ENCODE measurements at regions not wholly inside any gene's neighbourhood (a gene's known extent, or its start where the extent isn't known, plus 50 kb on each side); places are given as distances from the start of the nearest gene placed in this dataset.

DNA sequence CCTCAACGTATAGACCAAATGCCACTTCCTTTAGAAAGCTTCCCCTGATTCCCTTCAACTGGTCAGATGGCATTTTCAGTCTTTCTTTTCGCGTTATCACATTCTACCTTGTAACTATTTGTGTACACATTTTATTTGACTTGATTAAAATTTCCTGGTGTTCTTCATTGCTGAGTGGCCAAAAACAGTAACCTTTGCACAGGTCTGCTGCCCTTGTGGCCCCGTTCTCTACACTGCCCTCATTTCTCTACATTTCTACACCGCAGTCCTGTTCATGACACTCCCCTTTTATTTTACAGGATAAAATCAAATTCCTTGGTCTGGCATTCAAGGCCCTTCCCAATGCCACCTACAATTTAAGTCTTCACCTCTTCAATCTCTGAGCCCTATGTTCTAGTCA lies 334.2 kb upstream of the SLC30A5 start:
- no peak for DNase-seq

DNA sequence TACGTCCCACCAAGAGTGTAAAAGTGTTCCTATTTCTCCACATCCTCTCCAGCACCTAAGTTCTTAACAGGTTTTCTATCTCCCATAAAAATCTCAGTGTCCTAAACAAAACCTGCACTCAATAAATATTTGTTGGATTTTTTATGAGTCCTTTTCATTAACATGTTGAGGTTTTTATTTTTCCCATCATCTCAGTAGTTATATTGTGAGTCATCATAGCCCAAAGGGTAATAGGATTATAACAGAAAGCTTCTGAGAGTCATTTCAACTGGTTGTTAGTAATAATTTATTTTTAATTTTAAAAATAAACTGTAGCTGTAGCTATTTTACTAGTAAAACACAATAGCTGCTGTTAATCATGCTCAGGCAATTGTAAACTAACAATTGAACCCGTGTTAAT lies 331.6 kb upstream of the SLC30A5 start:
- no peak for DNase-seq

DNA sequence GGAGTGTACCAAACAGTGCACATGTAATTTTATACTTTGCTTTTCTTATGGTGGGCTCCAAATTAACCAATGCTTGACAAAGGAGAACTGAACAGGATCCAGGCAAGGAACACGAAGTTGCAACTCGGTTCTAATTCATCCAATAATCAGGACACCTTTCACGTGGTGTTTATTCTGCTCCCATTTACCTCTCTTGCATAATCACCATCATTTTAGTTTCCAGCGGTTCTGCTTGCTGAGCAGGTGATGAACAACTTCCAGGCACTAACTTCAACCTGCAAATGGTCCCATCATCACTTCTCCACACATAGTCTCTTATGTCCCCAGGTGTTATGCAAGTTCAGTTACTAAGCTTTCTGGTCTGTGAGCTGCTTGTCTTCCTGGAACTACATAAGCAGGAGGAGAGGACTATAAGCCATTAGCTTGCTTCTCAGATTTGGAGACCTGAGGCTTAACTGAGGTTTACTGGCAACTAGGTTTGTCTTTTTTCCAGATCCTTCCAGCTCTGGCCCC lies 326.8 kb upstream of the SLC30A5 start:
- DNase-seq = no peak

DNA sequence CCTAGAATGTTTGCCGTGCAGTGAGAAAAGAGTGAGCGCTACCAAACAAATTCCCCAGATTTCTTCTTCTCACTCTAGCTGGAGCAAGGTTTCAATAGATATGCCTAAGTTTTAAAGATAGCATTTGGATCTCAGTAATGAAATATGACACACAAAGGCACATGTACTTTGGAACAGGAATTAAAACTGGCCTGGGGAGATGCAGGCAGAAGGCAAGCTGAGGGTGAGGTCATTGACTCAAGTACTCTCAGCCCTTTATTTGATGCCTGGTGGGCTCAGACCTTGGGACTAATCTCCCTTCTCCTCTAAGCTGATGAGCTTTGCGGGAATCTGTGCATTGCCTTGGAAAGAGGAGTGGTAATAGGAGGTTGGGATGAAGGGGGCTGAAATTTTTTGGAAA lies 323.3 kb upstream of the SLC30A5 start:
- no peak for DNase-seq

DNA sequence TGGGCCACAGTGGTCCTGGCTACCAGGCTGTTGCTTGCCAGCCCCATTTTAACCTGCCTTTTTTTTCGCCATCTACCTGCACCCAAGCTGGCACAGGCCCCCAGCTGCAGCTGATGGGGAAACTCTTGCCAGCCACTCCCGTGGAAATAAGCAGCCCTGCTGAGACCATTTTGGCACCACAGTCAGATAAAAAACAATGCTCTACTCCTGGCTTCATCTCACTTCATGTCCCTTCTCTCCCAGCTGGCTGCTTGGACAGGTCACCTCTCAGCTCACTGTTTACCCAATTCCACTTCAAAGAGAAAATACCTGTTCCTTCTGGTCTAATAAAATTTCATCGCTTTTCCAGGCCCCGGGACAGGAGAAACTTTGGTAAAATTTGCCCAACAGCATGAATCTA lies 322.6 kb upstream of the SLC30A5 start:
- no peak for DNase-seq

DNA sequence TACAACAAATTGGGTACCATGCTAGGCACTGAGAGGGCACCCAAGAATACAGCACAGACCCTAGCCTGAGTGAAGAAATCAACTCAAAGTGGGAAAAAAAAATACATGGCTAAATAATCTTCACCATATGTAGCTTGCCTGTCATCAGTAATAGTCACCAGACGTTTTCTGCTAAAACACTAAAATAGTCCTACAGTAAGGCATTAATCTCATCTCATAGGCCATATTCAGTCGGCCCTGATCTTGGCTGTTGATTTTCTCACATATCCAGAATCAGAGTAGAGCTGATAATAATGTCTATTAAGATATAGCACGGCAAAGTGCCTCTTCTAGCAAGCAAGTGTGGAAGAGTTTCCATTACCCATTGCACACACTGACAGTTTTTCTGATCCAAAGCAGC lies 322.1 kb upstream of the SLC30A5 start:
- no peak for DNase-seq

DNA sequence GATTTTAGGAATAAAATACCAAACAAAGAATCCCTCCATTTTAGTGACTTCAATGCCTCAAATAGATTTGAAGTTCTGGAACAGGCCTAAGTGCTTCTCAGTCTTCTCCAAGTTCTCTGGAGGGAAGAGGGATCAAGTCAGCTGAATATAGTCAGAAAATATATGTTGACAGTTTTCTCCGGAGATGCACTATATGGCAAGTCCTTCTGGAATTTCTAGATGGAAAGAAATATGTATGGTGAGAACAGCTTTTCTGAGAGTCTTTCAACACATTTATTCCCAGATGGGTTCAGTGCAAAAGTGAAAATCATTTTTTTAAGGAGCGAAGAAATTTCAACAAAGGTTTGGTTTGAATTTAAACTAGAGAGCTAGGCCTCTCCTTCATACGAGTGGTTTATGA lies 317.4 kb upstream of the SLC30A5 start:
- no peak for DNase-seq

DNA sequence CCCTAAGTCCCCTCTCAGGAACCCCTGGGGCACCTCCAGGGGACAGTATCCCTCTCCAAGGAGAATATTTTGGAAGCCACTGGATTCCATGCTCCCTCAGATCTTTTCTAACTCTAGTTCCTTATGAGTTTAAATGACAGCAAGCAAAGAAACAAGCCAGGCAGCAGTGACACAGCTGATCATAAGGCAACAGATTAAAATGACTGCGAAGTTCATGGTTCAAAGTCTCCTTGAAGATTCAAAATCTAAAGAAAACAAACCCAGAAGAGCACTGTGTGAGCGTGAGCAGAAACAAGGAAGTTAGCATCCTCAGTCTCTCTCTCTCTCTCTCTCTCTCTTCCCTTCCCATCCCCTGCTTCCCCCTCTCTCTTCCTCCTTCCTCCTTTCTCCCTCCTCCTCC lies 316.7 kb upstream of the SLC30A5 start:
- no peak for DNase-seq

DNA sequence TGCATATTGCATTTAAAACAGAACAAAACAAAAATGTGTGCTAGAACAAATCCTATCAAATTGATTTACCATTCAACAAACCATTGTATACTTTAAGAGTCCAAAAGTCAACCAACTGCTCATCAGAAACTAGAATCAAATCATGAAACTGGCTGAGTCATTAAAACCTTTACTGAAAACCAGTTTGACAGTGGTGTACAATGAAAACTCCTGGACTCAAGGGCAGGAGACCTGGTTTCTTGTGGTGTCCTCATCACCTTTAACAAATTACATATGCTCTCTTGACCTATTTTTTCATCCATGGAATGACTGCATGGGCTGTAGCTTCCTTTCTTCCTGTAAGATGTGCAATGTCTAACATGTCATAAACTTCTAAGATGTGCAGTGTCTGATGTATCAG lies 315.3 kb upstream of the SLC30A5 start:
- DNase-seq = no peak

DNA sequence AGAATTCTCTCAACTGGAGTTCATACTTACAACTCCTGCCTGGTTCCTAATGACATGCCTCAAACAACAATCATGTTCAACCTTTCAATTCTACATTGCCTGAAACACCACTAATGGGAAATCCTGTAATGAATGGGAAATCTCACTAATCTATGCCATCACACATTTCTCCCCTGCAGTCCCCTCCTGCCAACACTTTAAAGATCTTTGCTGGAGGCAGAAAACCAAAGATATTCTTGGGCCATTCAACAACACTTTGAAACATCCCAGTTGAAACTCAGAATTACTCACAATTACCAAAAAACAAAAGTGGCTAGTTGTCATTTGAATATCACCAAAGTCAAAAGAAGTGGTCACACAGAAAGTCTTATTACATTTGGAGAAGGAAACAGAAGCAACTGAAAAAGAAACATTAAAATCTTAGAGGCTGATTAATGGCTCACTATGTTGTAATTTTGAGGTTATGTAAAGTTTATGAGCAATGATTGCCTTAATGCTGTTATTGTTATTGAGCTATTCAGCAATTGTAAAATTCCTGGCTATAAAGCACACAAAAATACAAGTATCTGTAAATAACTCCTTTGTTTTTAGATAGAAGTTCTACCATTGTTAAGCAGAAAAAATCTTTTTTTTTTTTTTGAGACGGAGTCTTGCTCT lies 313.4 kb upstream of the SLC30A5 start:
- no peak for DNase-seq

DNA sequence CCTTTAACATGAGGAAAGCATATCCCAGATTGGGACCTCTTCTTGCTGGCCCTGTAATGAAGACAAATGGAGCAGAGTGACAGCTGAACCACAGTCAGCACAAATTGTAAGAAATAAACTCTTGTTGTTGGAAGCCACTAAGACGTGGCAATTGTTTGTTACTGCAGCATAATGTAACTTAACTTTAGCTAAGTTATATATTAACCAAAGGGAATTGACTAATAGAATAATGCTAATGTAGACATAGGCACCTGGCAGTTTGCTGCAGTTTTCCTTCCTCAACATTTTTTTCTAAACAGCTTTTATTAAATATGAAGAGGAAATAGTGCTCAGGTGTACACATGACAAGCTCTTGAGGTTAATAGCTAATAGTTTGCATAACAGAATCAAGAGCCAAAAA lies 300.7 kb upstream of the SLC30A5 start:
- DNase-seq = no peak

DNA sequence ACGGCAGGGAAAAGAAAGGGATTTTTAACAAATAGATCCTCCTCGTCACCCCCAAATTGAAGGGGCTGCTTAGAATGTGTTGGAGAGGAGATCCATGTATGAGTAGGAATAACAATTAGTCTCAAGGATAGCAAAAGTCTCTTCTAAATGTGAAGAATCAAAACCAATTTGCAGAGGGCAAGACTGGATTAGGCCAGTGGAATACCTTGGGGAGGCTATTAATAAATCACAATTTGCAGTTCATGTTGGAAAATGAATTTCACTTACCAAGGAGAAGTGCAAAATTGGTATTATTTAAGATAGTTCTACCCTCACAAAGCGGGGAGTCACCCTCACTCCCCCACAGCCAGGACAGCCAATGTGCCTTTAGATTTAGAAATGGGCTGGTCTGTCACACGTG lies 299.8 kb upstream of the SLC30A5 start:
- no peak for DNase-seq

DNA sequence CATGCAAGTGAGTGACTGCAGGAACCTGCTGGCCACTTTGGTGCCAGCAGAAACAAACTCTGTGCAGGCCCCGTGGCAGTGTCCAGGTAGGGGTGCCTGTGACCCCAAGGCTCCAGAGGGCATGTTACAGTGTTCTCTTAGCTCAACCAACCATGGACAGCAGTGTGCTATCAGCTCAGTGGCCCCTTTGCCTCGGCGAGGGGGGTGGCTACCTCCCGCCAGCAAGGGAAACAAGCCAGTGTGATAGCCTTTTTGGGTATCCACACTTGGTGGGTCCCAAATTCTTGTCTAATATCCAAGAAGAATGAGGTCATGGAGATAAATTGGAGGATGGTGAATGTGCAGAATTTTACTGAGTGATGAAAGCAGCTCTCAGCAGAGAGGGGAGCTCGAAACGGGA lies 298.6 kb upstream of the SLC30A5 start:
- DNase-seq = no peak

DNA sequence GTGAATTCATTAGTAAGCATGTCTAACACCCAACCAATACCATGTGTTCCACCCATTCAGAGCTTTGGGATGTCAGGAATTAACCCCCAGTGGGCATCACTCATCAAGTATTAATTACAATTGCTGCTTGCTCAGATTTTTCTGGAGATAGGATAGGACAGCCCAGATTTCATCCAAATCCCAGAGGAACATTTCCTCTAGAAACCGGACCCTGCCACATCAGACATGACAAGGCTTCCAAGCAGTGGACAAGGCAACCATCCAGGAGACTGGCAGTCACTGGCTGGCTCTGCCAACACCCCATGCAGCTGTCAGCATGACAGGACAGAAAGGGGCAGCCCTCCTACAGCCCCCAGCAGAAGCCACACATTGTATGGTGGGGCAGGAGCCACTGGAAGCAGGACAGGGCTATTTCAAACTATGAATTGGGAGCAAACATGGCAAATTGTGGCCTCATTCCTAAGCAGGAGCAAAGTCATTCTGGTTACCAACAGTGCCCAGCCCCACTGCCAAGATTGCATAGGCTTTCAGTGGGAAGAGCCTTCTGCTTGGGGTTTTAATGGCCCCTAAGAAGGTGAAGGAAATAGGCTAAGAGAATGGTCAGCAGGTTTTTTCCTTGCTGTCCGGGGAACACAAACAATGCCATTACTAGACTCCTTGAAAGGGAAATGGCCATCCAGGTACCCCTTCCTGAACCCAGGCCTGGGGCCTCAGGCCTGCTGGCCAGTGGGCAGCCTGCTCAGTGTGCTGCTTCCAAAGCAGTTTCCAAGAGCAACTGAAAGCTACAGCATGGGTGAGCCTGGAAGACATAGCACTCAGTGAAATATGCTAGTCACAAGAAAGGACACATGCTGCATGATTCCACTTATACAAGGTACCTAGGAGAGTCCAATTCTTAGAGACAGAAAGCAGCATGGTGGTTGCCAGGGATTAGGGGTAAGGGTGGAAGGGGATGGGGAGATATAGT lies 294.7 kb upstream of the SLC30A5 start:
- no peak for DNase-seq

DNA sequence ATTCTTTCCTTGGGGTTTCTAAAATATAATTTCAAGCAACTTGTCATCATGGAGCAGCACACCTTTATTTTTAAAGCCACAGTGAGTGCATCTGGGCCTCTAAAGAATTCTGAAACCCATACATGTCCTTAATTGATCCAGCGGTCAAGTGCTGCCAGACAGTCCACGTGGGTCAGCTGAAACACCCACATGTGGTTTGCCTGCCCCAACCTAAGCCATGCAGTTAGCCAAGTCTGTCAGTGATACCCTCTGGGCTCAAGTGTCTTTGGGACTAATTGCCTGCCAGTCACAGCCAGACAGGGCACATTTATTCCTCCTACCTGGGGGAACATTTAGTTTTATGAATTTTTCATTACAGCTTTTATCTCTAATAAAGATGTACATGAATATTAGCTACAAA lies 291.4 kb upstream of the SLC30A5 start:
- DNase-seq = no peak

DNA sequence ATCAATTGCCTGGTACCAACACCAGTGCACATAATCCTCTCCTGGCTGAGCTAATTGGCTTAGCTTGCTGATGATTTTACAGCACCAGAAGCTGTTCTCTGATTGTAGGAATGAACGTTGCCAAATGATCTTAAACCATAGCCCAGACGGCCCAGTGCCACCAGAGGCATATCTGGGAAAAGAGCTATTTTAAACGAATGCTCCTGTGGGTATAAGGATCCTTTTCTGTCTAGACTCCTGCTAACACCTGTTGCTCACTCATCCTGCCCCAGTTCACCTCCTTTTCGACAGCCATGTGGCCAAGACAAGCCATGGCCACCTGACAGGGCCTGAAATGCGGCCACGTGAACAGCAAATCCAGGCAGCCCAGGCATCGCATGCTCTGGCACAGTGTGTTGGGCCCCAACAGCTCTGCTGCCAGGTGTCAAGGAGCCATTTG lies 289.9 kb upstream of the SLC30A5 start:
- no peak for DNase-seq

DNA sequence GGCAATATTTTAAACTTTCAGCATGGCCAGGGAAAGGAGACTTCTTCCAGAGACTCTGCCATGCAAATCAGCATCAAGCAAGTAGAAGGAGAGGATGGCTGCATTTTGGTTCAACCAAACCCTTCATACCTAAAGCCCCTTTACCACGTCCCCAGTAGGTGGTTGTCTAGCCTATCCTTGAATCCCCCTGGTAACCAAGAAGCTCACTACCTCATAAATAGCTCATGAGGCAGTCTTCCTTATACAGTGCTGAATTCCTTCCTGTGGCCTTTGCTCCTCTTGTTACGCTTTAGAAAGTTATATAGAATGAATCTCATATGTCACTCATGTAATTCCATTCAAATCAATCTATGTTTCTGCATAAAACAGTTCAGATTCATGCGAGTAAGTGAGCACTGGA lies 289.5 kb upstream of the SLC30A5 start:
- DNase-seq = no peak

DNA sequence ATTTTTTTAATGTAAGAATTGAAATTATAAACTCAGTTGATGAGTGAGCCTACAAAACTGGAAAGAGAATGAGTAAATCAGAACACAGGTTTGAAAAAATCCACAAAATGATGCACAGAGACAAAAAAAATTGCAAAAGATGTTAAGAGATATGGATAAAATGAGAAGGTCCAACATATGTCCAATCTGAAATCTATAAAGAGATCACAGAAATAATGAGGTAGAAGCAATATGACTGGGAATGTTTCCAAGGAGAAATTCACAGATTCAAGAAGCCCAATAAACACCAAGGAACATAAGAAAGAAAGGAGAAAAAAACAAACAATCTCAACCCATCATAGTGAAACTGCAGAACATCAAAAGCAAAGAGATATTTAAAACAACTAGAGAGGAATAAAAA lies 288.4 kb upstream of the SLC30A5 start:
- DNase-seq = no peak

DNA sequence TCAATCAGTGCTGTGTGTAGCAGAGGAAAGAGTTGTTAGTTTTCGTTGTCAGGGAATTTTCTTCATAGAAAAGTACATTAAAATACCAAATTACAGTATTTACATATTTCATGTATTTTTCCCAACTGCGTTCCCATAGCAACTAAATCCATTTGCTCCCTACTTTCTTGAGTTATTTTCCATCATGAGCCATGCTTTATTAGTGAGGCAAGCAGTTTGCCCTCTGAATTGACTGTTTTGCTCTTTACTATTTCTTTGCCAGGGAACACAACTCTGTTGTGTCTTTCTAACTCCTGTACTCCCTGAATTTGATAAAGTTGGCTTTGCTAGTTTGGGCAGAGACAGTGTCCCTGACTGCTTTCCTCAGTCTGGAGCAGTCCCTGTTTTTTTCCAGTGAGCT lies 276.2 kb upstream of the SLC30A5 start:
- no peak for DNase-seq

DNA sequence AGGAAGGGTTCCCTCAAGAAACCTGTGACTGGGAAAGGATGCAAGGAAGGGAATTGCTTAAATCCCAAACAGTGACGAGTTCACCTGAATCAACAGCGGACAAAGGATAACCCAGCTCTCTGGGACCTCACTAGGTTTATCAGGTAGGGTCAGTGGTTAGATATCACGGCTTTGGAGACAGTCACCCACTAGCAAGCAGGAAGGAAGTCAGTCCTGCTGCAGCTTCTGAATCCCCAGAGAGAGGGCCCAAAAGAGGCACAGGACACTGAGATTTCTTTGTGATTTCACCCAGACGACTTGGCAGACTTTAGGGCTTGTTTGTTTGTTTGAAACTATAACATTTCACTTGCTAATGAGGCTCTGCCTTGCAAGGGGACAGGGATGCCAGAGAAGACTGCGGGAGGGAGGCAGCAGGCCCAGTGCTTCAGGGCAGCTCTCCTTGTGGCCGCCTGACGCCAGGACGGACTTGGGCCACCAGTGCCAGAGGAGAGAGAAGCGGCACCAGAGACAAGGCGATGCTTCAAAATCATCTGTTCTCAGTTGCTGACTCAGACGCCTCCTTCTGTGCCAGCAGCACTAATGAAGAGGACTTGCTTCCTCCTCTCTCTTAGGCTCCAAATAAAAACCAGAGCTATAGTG lies 275.6 kb upstream of the SLC30A5 start:
- DNase-seq = no peak

DNA sequence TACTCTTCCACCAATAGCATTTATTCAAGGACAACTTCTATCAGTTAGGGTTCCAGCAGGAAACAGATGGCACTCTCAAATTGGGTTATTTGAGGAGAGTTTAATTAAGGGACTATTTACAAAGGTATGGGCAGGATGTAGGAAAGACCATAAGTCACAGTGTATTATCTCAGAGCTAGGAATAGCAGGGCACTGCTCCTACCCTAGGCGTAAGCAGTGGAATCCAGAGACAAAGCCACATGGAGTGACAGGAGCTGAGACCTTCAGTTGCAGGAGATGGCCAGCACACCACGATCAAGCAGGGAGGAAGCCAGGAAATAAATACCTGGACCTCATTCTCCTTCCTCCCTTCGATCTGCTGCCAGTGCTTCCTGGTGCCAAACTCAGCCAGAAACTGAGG lies 274.9 kb upstream of the SLC30A5 start:
- DNase-seq = no peak

DNA sequence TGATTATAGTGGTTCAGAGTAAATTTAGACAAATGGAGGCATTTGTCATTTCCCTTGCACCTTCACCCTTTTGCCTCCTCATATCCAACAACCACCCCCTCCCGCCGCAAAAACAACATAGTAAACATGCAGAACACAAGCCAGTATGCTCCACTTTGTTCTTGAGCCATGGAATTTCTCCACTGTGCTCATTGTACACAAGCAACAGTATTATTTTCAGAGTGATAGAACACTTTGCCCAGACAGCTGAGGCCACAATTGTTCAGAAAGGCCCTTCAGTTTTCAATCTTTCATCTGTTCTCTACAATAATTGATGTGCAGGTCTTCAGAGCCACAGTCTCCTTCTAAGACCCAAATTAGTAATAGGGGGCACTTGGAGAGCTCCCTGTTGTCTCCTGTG lies 272.8 kb upstream of the SLC30A5 start:
- DNase-seq = no peak

DNA sequence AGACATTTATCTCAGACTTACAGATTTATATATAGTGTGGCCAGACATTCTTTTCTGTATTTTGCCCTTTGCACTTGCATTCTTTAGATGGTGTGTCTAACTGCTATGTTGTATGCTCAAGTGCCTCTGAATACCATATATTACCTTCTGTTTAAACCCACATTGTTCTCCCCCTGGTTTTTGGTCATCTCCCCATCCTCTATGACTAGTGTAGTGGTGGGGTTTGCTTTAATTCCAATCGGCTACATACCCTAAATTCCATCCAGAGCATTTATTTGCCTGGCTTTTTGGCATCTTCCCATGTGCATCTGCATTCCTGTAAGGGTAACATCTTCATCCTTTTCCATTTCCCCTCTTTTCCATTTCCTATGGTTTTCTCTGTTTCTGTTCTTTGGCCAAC lies 271.0 kb upstream of the SLC30A5 start:
- no peak for DNase-seq

DNA sequence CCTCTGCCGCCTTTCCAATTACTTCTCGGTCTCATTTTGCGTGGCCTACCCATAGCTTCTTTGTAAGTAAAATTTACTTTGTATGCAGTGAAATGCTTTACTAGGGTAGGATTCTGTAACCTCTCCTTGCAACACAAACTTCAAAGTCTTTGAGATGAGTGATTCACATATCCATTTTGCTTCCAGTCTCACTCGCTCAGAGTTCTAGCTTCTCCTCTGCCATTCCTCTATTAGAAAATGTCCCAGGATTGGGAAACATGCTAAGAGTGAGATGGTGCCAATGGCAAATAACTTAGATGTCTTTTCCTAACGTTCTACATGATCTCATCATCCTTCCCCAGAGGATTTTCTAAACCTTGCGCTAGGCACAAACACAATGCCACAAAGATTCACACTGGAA lies 270.5 kb upstream of the SLC30A5 start:
- no peak for DNase-seq
